T-helper 22 cell (primary cell): ENCODE measurements at regions not wholly inside any gene's neighbourhood (a gene's known extent, or its start where the extent isn't known, plus 50 kb on each side); places are given as distances from the start of the nearest gene placed in this dataset.
"Not testable (repeated sequence)": the region's sequence is repeated elsewhere in the genome, so short reads cannot be mapped to it uniquely, and the experiment has no call there.

ENCODE experiments used
- DNase-seq: peaks from one replicate; pipeline ENCODE4 v3.0.0-alpha.2; 2020; ENCODE audit warnings: low read depth

- no peak for DNase-seq
Observed at GRCh38 chrX:55326985-55327384, 62.3 kb upstream of the PAGE3 start.

- DNase-seq = no peak
Observed at GRCh38 chrX:55335296-55335695, 70.6 kb upstream of the PAGE3 start.

GRCh38 chrX:55336176-55336575 lies 71.5 kb upstream of the PAGE3 start:
- no peak for DNase-seq

- no peak for DNase-seq
Observed at GRCh38 chrX:55340896-55341433, 76.2 kb upstream of the PAGE3 start.

GRCh38 chrX:55342533-55343501 lies 78.1 kb upstream of the PAGE3 start:
- peak; percentile 9 for DNase-seq

- no peak for DNase-seq
Observed at GRCh38 chrX:55356609-55357008, 91.9 kb upstream of the PAGE3 start.

GRCh38 chrX:55357236-55357635 lies 92.5 kb upstream of the PAGE3 start:
- DNase-seq = no peak

GRCh38 chrX:55379396-55379795 lies 72.5 kb upstream of the MAGEH1 start:
- DNase-seq = no peak

GRCh38 chrX:55389376-55389775 lies 62.6 kb upstream of the MAGEH1 start:
- no peak for DNase-seq

GRCh38 chrX:55396836-55397235 lies 55.1 kb upstream of the MAGEH1 start:
- DNase-seq = not testable (repeated sequence)
